Caki2 (cell line): ENCODE measurements at regions not wholly inside any gene's neighbourhood (a gene's known extent, or its start where the extent isn't known, plus 50 kb on each side); places are given as distances from the start of the nearest gene placed in this dataset.

Source experiments
- DNase-seq: peaks from one replicate; pipeline ENCODE4 v3.0.0-alpha.2; 2015; ENCODE audit warnings: low read depth
- in situ Hi-C: cut with HindIII; loops from 2 replicates; pipeline ENCODE4 v1.10.0; 2016; ENCODE audit warnings: low sequenced_read_pairs, low pct_unique_long_range_greater_than_20kb, mixed read lengths

DNA sequence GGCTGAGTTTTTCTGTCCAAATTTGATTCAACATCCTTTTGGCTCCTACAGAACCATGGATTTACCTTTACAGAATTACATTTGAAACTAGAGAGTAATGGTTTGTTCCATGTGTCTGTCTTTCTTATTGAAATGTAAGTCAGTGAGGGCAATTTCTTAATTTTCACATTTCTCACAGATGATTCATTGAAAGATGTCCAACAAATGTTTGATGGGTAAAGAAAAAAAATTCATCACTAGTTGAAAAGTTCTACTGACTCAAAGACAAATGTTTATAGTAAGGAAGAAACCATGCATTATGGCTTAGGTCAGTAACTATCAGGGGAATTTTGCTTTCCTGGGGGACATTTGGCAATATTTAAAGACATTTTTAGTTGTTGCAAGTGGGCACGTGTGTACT is 131.6 kb upstream of the TRPM3 start:
- DNase-seq, result no peak
- in situ Hi-C loops, result no loop called here

DNA sequence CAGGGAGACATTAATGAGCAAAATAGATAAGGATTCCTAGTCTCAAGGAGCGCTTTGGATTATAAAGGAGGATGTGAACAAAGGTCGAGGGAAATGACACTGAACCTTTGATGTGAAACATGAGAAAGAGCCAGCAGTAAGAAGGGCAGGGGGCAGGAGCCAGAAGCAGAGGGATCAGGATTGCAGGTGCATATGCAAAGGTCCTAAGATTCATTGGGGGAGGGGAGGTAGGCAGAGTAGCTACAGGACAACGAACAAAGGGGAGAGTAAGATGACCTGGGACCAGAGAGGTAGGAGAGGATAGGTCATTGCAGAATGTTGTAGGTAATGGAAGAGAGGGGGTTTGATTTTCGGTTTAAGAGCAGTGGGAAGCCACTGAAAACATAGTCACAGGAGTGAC is 129.2 kb upstream of the TRPM3 start:
- in situ Hi-C loops, result no loop called here
- DNase-seq, result no peak

DNA sequence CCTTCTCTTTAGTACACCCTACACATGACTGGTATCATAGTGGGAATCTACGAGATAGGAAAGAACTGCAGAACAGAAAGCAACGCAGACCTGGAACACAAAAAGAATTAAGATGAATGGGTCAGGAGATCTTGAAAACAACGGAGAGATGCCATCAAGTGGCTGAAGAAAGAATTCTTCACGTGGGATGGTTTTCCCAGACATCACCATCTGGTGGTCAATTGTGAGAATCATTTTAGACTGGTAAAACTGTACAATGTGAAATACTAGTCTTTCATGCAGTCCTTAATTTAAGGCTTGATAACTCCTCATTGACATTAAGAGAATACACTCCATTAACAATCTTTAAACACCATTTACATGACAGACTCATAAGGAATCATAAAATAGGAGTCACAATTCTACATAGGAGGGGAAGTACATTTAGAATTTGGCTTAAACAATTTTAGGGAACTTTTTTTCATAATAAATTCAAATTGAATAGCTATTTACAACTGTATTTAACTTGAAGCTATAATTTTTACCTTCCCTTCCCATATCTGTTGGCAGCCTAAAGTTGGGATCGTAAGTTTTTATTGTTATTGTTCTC is 128.4 kb upstream of the TRPM3 start:
- in situ Hi-C loops, result no loop called here
- peak; percentile 31 for DNase-seq

DNA sequence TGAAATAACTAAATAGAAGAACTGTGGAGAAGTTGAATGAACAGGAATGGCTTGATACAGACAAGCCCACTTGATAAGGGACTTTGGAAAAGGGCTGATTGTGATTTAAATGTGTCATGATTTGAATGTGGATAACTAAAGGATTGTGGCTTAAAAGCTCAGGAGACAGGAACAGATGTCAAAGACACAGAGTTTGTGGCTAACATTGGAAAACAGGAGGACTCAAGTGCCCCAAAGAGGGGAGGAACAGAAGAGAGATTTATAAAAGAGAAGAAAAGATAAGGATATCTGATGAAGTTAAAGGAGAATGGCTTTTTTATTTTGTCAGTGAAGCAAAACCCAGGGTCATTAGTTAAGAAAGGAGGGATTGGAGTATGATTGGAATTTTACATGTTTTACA is 124.2 kb upstream of the TRPM3 start:
- no peak for DNase-seq
- in situ Hi-C loops, result no loop called here

DNA sequence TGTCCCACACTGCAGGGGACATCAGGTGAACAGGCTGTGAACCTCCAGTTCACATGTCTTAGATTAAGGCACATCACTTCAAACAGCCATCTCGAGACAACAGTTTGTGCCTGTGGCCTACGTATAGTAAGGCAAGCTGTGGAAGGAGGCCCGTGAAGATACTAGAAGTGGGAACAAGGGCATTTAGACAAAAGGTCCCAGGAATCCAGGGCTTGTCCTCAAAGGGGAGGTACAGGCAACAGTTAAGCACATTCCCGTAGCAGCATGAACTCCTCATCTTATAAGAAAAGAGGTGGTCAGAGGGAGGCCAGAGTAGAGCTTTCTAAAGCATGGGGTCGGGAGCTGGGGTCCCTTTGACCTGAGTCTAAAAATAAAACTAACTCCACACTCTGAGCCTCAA is 122.5 kb upstream of the TRPM3 start:
- in situ Hi-C loops, result no loop called here
- no peak for DNase-seq

DNA sequence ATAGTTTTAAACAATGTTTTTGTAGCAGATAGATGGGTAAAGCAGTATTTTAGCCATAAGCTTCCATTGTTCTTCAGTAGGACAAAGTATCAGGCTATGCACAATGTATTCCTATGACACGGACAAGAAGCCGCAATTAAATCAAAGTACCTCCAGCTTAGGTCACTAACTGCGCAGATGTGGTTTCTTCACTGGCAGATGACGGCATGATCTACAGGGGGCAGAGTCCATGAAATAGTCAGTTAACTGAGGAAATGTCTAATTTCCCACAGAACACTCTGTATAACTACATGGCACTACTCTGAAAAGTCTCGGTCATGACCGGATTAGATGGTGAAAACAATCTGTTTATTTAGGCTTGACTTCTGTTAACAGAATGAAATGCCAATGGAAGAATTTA is 120.7 kb upstream of the TRPM3 start:
- in situ Hi-C loops, result no loop called here
- no peak for DNase-seq

DNA sequence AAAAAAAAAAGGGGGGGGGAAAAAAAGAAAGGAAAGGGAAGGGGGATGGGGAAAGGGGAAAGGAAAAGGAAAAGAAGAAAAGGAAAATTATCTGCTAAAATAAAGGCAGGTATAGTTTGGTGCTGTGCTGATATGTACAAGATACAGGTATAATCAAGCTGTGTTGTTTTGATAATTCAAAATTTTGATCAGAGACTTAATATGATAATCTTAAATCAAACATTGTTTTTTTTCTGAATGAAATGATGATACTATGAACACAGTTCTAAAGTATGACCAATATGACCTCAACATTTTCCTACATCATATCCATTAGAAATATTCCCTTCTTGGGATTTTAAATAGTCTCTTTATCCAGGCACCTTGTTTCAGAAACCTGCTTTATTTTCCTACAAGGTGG is 115.6 kb upstream of the TRPM3 start:
- in situ Hi-C loops, result no loop called here
- DNase-seq, result no peak

DNA sequence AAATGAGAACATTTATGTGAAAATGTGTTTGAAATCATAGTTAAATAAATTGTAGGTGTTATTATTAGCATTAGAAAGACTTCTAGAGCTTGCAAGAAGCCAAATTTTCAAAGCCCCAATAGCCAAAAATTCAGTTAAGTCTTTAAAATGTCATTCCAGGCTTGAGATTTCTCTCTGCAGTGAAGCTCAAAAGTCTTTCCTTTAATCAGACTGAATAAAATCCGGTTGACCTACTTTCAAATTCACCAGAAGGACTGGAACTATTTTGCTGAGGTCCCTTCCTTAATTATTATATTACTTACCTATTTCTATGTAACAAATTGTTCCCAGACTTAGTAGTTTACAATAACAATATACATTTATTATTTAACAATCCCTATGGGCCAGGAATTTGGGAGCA is 112.2 kb upstream of the TRPM3 start:
- in situ Hi-C loops, result no loop called here

DNA sequence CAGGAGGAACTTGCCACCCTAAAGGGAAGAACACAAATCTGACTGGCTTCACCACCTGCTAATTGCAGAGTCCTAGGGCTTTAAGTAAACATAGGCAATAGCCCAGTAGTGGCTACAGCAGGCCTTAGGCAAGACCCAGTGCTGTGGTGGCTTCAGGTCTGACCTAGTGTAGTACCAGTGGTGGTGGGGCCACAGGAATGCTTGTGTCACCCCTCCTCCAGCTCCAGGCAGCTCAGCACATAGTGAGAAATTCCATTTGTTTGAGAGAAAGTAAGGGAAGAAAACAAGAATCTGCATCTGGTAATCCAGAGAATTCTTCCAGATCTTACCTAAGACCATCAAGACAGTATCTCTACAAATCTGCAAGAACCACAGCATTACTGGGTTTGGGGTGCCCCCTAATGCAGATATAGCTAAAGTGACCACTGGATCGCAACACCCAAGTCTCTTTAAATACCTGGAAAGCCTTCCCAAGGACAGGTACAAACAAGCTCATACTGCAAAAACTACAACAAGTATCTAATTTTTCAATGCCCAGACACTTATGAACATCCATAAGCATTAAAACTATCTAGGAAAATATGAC is 102.6 kb upstream of the TRPM3 start:
- in situ Hi-C loops, result no loop called here

More for the DNA sequence above, 112.2 kb upstream of the TRPM3 start:
- no peak for DNase-seq

DNA sequence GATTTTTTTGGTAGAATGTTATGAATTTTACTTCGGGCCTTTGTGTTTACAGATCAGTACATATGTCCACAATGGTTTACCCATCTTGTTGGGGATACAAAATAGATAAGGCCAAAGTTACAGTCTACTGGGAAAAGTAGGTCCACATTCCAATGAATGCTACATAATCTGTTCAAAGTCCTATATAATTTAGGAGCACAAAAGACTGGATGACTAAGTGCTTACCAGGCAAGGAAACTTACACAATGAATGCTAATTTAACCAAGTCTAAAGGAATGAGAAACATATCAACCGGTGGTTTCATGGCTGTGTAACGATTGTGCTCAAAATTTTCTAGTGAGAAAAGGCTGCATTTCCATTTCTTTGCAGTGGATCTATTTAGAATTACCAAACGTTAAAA is 97.4 kb upstream of the TRPM3 start:
- no peak for DNase-seq
- in situ Hi-C loops, result no loop called here

More for the DNA sequence above, 102.6 kb upstream of the TRPM3 start:
- DNase-seq, result no peak

DNA sequence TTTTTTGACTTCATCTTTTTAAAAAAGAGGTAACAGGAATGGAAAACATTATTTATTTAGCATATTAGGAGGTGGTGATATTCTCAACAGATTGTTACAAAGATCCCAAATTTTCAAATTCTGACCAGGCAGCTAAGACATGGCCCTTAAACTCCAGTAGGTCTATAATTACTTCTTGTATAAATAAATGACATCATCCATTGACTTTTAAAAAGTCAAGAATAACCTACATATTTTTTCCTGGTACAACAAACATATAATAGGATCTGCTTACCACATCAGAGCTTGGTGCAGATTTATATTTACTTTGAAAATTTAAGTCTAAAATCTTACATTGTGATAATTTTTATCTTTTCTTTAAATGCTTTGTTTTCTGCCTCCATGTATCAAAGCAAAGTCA is 92.2 kb upstream of the TRPM3 start:
- no peak for DNase-seq
- in situ Hi-C loops, result no loop called here

DNA sequence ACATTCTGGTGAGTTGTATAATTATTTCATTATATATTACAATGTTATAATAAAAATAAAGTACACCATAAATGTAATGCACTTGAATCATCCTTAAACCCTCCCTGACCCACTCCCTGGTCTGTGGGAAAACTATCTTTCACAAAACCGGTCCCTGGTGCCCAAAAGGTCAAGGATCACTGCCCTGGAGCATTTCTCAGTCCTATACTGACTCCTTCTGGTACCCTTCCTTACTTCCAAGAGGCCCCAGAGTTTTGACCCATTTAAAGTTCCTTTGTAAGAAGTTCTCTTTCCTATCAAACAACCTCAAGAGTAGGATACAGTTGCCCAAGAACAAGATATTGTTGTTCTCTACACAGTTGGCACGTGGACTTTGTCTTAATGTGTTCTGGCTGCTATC is 88.9 kb upstream of the TRPM3 start:
- in situ Hi-C loops, result no loop called here
- DNase-seq, result no peak

DNA sequence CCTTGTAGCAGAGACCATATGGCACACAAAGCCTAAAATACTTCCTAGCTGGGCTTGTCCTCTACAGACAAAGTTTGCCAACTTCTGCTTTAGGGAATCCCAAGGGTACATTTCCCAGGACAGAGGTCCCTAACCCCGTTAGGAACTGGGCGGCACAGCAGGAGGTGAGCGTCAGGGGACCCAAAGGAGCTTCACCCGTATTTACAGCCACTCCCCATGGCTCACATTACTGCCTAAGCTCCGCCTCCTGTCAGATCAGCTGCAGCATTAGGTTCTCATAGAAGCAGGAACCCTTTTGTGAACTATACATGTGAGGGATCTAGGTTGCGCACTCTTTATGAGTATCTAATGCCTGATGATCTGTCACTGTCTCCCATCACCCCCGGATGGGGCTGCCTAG is 88.5 kb upstream of the TRPM3 start:
- no peak for DNase-seq
- in situ Hi-C loops, result no loop called here

DNA sequence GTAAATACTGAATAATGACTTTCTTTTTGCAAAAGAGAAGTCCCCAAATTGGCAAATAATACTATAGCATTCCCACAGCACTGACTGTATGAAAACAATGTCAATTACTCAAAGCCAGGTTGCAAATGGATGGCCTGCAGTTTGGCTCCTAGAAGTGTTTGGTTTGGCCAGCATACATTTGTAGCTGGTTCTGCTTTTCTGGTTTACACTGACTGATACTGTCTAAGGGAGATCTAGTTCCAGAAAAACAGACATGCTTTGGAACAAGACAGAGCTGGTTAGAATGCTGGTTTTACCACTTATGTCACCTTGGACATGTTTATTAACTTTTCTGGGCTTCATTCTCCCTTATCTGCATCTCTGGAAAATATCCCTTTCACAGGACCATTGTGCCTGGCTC is 81.5 kb upstream of the TRPM3 start:
- in situ Hi-C loops, result no loop called here
- DNase-seq, result no peak

DNA sequence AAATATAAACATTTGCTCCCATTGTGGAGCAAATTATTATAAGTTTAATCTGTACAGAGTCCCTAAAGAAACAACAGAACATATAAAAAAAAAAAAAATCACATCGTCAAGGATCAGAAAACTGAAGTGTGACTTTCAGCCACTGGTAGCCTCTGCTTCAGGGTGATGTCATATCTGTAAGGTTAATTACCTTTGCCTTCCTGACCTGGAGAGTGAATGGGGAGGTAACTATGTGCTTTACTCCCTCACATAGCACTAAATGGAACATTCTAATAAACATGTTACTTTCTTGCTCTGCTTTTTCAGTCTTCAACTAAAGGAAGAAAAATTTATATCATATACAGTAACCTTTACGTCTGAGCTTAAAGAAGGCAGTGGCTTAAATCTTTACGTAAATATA is 70.3 kb upstream of the TRPM3 start:
- in situ Hi-C loops, result no loop called here
- DNase-seq, result no peak

DNA sequence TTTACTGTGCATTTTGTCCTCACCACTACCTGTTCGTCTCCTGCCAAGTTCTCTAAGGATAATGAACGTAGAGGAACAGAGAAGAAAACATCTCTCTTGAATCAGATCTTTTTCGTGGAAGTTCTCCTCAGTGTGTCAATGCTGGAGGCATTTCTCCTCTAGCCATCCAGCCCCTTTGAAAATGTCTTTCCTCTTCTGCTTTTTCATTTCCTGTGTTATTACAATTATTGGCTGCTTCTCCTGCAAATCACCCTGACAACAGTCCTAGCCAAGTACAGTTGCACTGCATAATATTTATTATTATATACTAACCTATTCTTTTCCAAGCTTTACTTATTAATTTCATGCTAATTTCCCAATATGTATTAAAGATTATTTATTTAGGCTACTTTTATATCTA is 61.8 kb upstream of the TRPM3 start:
- DNase-seq, result no peak
- in situ Hi-C loops, result no loop called here

DNA sequence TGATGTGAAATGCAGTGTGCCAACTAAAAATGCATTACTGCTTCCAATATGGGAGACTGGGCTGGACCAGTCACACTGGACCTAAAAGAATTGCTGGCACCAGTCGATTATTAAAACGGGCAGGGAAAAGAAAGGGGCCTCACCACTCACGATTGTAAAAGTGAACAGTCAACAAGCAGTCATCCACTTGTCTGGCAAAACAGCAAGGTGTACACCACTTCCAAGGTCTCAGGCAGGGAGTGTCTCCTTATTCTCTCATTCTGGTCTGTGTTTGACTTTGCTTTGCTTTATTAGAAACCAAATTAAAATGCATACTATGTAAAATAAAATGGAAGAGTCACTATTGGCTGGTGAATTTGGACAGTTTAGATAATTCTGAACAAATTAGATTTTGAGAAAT is 57.8 kb upstream of the TRPM3 start:
- in situ Hi-C loops, result no loop called here
- DNase-seq, result no peak

DNA sequence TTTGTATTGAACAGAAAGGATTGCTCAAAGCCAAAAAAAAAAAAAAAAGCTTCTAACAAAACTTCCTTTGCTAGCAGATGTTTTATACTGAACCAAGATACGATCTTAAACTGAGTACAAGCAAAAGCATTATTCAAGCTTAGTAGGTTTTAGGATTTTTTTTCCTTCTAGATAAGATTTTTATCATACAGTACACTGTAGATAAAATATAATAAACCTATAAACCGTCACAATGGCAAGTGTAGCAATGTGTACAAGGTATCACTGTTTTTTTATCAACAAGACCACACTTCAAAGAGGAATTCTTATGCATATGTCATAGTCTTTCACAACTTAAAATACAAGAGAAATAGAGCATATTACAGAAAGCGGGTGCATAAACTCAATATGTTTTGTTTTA is 56.5 kb upstream of the TRPM3 start:
- in situ Hi-C loops, result no loop called here
- no peak for DNase-seq

DNA sequence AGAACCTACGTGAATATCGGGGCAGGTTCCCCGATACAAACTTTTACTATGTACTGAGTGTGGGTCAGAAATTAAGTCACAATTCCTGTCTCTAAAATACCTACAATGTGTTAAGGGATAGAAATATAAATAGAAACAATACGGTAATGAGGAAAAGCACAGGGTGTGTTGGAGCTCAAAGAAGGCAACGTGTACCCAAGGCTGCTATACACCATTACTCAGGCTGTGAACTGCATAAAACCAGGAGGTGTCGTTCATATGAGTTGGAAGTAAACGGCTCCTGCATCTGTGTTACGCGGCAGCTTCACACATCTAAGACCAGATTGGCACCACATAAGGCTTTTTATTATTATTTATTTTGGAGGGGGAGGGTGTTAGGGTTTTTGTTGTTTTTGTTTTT is 50.1 kb upstream of the TRPM3 start:
- in situ Hi-C loops, result no loop called here
- no peak for DNase-seq
